ENCODE measurements at regions not wholly inside any gene's neighbourhood (a gene's known extent, or its start where the extent isn't known, plus 50 kb on each side); places are given as distances from the start of the nearest gene placed in this dataset.

- H3K27me3 ChIP-seq, result no peaks in the 10 kb centered on the region
- TF ChIP-seq, protein P1, sequence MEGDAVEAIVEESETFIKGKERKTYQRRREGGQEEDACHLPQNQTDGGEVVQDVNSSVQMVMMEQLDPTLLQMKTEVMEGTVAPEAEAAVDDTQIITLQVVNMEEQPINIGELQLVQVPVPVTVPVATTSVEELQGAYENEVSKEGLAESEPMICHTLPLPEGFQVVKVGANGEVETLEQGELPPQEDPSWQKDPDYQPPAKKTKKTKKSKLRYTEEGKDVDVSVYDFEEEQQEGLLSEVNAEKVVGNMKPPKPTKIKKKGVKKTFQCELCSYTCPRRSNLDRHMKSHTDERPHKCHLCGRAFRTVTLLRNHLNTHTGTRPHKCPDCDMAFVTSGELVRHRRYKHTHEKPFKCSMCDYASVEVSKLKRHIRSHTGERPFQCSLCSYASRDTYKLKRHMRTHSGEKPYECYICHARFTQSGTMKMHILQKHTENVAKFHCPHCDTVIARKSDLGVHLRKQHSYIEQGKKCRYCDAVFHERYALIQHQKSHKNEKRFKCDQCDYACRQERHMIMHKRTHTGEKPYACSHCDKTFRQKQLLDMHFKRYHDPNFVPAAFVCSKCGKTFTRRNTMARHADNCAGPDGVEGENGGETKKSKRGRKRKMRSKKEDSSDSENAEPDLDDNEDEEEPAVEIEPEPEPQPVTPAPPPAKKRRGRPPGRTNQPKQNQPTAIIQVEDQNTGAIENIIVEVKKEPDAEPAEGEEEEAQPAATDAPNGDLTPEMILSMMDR (IDR thresholded peaks at IDR 0.05), result no peak
- no peak for DNase-seq (ENCODE audit: low spot score in 2 of 2)
- H3K9me3 ChIP-seq, result no peaks in the 10 kb centered on the region
- H3K4me3 ChIP-seq, result no peak overlapping the region
- H3K4me1 ChIP-seq, result no peaks in the 10 kb centered on the region
- intact Hi-C loops (cut with DNase I), result no loop called here
- H3K36me3 ChIP-seq, result no peaks in the 10 kb centered on the region
- H3K27ac ChIP-seq, result no peak overlapping the region
These were observed 104.7 kb downstream of the GAS1 start for GRCh38 chr9:86842573-86842972.

DNA sequence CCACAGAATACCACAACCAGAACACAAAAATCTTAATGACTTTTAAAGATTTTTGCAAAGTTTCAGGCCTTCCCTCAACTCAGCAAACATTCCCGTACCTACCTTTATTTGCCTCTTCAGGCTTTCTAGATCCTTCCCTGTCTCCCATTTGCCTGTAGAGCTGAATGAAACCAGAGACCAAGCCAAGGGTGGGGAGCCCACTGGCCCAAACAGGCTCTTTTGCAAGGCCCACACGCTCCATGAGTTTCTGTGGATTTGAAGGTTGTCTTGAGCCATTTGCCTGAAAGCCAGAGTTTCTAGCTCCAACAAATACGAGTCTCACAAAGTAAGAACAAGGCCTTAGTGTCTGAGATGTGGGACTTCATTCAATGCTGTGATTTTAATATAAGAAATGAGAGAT lies 107.8 kb downstream of the GAS1 start:
- TF ChIP-seq, protein P1 (IDR thresholded peaks at IDR 0.05), result no peak
- Histone ChIP-seq H3K4me1 (no peaks in the 10 kb centered on the region), H3K36me3 (no peaks in the 10 kb centered on the region), H3K27ac (no peak overlapping the region), H3K4me3 (no peak overlapping the region), H3K9me3 (no peaks in the 10 kb centered on the region), H3K27me3 (no peaks in the 10 kb centered on the region)
- DNase-seq (ENCODE audit: low spot score in 2 of 2), result no peak
- intact Hi-C loops (cut with DNase I), result no loop called here

- Histone ChIP-seq H3K36me3 (no peaks in the 10 kb centered on the region), H3K4me3 (no peak overlapping the region), H3K4me1 (no peaks in the 10 kb centered on the region), H3K27me3 (no peaks in the 10 kb centered on the region), H3K9me3 (no peaks in the 10 kb centered on the region), H3K27ac (no peak overlapping the region)
- TF ChIP-seq, protein P1 (IDR thresholded peaks at IDR 0.05), result no peak
- no peak for DNase-seq (ENCODE audit: low spot score in 2 of 2)
- intact Hi-C loops (cut with DNase I), result no loop called here
These were observed 108.5 kb downstream of the GAS1 start for GRCh38 chr9:86838519-86839497.

- intact Hi-C loops (cut with DNase I), result no loop called here
- TF ChIP-seq, protein P1 (IDR thresholded peaks at IDR 0.05), result no peak
- Histone ChIP-seq H3K4me1 (no peaks in the 10 kb centered on the region), H3K27me3 (no peaks in the 10 kb centered on the region), H3K9me3 (no peaks in the 10 kb centered on the region), H3K36me3 (no peaks in the 10 kb centered on the region), H3K27ac (no peak overlapping the region), H3K4me3 (no peak overlapping the region)
- DNase-seq (ENCODE audit: low spot score in 2 of 2), result no peak
These were observed 110.0 kb downstream of the GAS1 start for GRCh38 chr9:86837345-86837744.

- Histone ChIP-seq H3K9me3 (no peaks in the 10 kb centered on the region), H3K4me3 (no peak overlapping the region), H3K4me1 (no peaks in the 10 kb centered on the region), H3K27ac (no peak overlapping the region), H3K27me3 (no peaks in the 10 kb centered on the region), H3K36me3 (no peaks in the 10 kb centered on the region)
- intact Hi-C loops (cut with DNase I), result no loop called here
- DNase-seq (ENCODE audit: low spot score in 2 of 2), result no peak
- TF ChIP-seq, protein P1 (IDR thresholded peaks at IDR 0.05), result no peak
These were observed 110.5 kb downstream of the GAS1 start for GRCh38 chr9:86836797-86837196.
